HL-60 (cell line): ENCODE measurements at regions not wholly inside any gene's neighbourhood (a gene's known extent, or its start where the extent isn't known, plus 50 kb on each side); places are given as distances from the start of the nearest gene placed in this dataset.

Experiments
- DNase-seq, 2 experiments: peaks; one replicate each; pipeline ENCODE4 v3.0.0-alpha.2; 2010 to 2020; ENCODE audit warnings: low read depth in 1 of 2, low spot score in 1 of 2
- H3K27ac ChIP-seq: fragments of 250-450 bp; sonication (Bioruptor Pico); replicated peaks from 2 replicates; pipeline ENCODE4 v1.5.1; 2020; ENCODE audit warnings: mild to moderate bottlenecking, moderate library complexity
- H3K27me3 ChIP-seq: fragments of 250-450 bp; sonication (Bioruptor Pico); 2 replicates; pipeline ENCODE4 v1.5.1; 2021; ENCODE audit warnings: mild to moderate bottlenecking, moderate library complexity; ENCODE audit not compliant: insufficient read depth, poor library complexity, severe bottlenecking
- H3K4me3 ChIP-seq: replicated peaks from 2 replicates; pipeline ENCODE4 v1.5.1; 2011; ENCODE audit warnings: mild to moderate bottlenecking, control low read depth, low read length; ENCODE audit not compliant: insufficient read depth
- GABPA ChIP-seq: IDR thresholded peaks from 2 replicates; pipeline ENCODE4 v1.6.1; 2012; ENCODE audit warnings: low read depth
- POLR2AphosphoS5 ChIP-seq: IDR thresholded peaks from 2 replicates; pipeline ENCODE4 v1.6.1; 2012; ENCODE audit warnings: low read depth
- SPI1 ChIP-seq: IDR thresholded peaks from 2 replicates; pipeline ENCODE4 v1.6.1; 2012; ENCODE audit warnings: low read depth, mild to moderate bottlenecking, borderline replicate concordance
- TF ChIP-seq, protein P1 (sequence below): IDR thresholded peaks from one replicate; pipeline ENCODE4 v1.5.1; 2011; ENCODE audit warnings: low read length, control low read depth, inconsistent platforms; ENCODE audit not compliant: insufficient read depth
- TF ChIP-seq, protein P2 (sequence below): IDR thresholded peaks from 2 replicates; pipeline ENCODE4 v1.6.1; 2012; ENCODE audit warnings: low read depth; ENCODE audit not compliant: insufficient replicate concordance

GRCh38 chr2:224111576-224111975, 72.5 kb upstream of the SERPINE2 start:
- H3K27ac ChIP-seq: no peak overlapping the region

GRCh38 chr2:224110811-224111210, 71.7 kb upstream of the SERPINE2 start:
- DNase-seq: no peak
- Histone ChIP-seq H3K27me3 (no peaks in the 10 kb centered on the region), H3K4me3 (no peak overlapping the region), H3K27ac (no peak overlapping the region)
- TF ChIP-seq, protein P1, sequence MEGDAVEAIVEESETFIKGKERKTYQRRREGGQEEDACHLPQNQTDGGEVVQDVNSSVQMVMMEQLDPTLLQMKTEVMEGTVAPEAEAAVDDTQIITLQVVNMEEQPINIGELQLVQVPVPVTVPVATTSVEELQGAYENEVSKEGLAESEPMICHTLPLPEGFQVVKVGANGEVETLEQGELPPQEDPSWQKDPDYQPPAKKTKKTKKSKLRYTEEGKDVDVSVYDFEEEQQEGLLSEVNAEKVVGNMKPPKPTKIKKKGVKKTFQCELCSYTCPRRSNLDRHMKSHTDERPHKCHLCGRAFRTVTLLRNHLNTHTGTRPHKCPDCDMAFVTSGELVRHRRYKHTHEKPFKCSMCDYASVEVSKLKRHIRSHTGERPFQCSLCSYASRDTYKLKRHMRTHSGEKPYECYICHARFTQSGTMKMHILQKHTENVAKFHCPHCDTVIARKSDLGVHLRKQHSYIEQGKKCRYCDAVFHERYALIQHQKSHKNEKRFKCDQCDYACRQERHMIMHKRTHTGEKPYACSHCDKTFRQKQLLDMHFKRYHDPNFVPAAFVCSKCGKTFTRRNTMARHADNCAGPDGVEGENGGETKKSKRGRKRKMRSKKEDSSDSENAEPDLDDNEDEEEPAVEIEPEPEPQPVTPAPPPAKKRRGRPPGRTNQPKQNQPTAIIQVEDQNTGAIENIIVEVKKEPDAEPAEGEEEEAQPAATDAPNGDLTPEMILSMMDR: no peak
- TF ChIP-seq, protein P2, sequence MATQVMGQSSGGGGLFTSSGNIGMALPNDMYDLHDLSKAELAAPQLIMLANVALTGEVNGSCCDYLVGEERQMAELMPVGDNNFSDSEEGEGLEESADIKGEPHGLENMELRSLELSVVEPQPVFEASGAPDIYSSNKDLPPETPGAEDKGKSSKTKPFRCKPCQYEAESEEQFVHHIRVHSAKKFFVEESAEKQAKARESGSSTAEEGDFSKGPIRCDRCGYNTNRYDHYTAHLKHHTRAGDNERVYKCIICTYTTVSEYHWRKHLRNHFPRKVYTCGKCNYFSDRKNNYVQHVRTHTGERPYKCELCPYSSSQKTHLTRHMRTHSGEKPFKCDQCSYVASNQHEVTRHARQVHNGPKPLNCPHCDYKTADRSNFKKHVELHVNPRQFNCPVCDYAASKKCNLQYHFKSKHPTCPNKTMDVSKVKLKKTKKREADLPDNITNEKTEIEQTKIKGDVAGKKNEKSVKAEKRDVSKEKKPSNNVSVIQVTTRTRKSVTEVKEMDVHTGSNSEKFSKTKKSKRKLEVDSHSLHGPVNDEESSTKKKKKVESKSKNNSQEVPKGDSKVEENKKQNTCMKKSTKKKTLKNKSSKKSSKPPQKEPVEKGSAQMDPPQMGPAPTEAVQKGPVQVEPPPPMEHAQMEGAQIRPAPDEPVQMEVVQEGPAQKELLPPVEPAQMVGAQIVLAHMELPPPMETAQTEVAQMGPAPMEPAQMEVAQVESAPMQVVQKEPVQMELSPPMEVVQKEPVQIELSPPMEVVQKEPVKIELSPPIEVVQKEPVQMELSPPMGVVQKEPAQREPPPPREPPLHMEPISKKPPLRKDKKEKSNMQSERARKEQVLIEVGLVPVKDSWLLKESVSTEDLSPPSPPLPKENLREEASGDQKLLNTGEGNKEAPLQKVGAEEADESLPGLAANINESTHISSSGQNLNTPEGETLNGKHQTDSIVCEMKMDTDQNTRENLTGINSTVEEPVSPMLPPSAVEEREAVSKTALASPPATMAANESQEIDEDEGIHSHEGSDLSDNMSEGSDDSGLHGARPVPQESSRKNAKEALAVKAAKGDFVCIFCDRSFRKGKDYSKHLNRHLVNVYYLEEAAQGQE: no peak
- TF ChIP-seq POLR2AphosphoS5 (no peak), GABPA (no peak), SPI1 (no peak)

More at GRCh38 chr2:224111576-224111975, 72.5 kb upstream of the SERPINE2 start:
- no peak for TF ChIP-seq POLR2AphosphoS5
- TF ChIP-seq, protein P1: no peak
- no peak for TF ChIP-seq SPI1
- no peak for TF ChIP-seq GABPA
- TF ChIP-seq, protein P2: no peak
- Histone ChIP-seq H3K4me3 (no peak overlapping the region), H3K27me3 (no peaks in the 10 kb centered on the region)
- no peak for DNase-seq

GRCh38 chr2:224109751-224110150, 70.7 kb upstream of the SERPINE2 start:
- no peak overlapping the region for H3K27ac ChIP-seq
- H3K4me3 ChIP-seq: no peak overlapping the region
- TF ChIP-seq, protein P1: no peak
- TF ChIP-seq, protein P2: no peak
- no peak for TF ChIP-seq SPI1
- TF ChIP-seq POLR2AphosphoS5: no peak
- TF ChIP-seq GABPA: no peak
- H3K27me3 ChIP-seq: no peaks in the 10 kb centered on the region
- DNase-seq: no peak
